DND-41 (cell line): ENCODE measurements at regions not wholly inside any gene's neighbourhood (a gene's known extent, or its start where the extent isn't known, plus 50 kb on each side); places are given as distances from the start of the nearest gene placed in this dataset.

Experiments
- EZH2 ChIP-seq: IDR thresholded peaks from 3 replicates; pipeline ENCODE4 v1.6.1; 2012; ENCODE audit warnings: borderline replicate concordance, low read depth, mild to moderate bottlenecking, moderate library complexity, low read length, inconsistent platforms; ENCODE audit not compliant: severe bottlenecking
- TF ChIP-seq, protein P1 (sequence below): IDR thresholded peaks from 2 replicates; pipeline ENCODE4 v1.5.1; 2012; ENCODE audit warnings: borderline replicate concordance, low read length, moderate library complexity, mild to moderate bottlenecking; ENCODE audit not compliant: poor library complexity, severe bottlenecking; ENCODE audit errors: extremely low read depth

- TF ChIP-seq, protein P1, sequence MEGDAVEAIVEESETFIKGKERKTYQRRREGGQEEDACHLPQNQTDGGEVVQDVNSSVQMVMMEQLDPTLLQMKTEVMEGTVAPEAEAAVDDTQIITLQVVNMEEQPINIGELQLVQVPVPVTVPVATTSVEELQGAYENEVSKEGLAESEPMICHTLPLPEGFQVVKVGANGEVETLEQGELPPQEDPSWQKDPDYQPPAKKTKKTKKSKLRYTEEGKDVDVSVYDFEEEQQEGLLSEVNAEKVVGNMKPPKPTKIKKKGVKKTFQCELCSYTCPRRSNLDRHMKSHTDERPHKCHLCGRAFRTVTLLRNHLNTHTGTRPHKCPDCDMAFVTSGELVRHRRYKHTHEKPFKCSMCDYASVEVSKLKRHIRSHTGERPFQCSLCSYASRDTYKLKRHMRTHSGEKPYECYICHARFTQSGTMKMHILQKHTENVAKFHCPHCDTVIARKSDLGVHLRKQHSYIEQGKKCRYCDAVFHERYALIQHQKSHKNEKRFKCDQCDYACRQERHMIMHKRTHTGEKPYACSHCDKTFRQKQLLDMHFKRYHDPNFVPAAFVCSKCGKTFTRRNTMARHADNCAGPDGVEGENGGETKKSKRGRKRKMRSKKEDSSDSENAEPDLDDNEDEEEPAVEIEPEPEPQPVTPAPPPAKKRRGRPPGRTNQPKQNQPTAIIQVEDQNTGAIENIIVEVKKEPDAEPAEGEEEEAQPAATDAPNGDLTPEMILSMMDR: no peak
- no peak for TF ChIP-seq EZH2
Measured at GRCh38 chr3:46122091-46122490, 86.0 kb downstream of the CCR1 start.
